GM12878 (cell line): ENCODE measurements at regions not wholly inside any gene's neighbourhood (a gene's known extent, or its start where the extent isn't known, plus 50 kb on each side); places are given as distances from the start of the nearest gene placed in this dataset.

Experiments used
- ATAC-seq: fragments of 200-7000 bp; cut with Tn5 transposase; 3 replicates; pipeline ENCODE4 v1.9.1; 2020; ENCODE audit warnings: mild to moderate bottlenecking, moderate library complexity
- BruUV-seq: library from RNA; stranded (reverse); fragments of 400-500 nt; replicated peaks from 2 replicates; lab custom pipeline; 2021; lab: Mats Ljungman, UMichigan
- CTCF ChIA-PET: fragments of 300-600 bp; sonication (Branson Sonifier 250); formaldehyde crosslinking; extraction: SDS; loops from one replicate; lab custom pipeline; 2021; ENCODE audit warnings: inconsistent platforms; lab: Yijun Ruan, JAX
- POLR2A ChIA-PET: fragments of 350-600 bp; formaldehyde crosslinking; extraction: SDS; loops from one replicate; lab custom pipeline; 2021; ENCODE audit warnings: inconsistent platforms; lab: Charles Lee
- RAD21 ChIA-PET: fragments of 300-600 bp; sonication (Branson Sonifier 250); formaldehyde crosslinking; loops from one replicate; lab custom pipeline; 2023; ENCODE audit warnings: antibody characterized with exemption; ENCODE audit not compliant: unreplicated experiment; lab: Charles Lee
- SMC1A ChIA-PET: fragments of 300-600 bp; sonication (Branson Sonifier 250); formaldehyde crosslinking; loops from one replicate; lab custom pipeline; 2023; ENCODE audit not compliant: unreplicated experiment, uncharacterized antibody; lab: Charles Lee
- DNase-seq: peaks from one replicate; pipeline ENCODE4 v3.0.0-alpha.2; 2011; ENCODE audit warnings: low read depth, low spot score
- FAIRE-seq: peaks from 3 replicates; lab custom pipeline; 2011; peaks lifted over from hg19 to GRCh38; lab: Jason Lieb, UNC
- H2AFZ ChIP-seq: 2 replicates; pipeline ENCODE4 v1.6.0; 2011; ENCODE audit warnings: low read depth, low read length, control low read depth; ENCODE audit not compliant: control insufficient read depth
- H3K27ac ChIP-seq: 2 replicates; pipeline ENCODE4 v1.5.1; 2011; ENCODE audit warnings: control low read depth; ENCODE audit not compliant: control insufficient read depth, insufficient read depth
- H3K27me3 ChIP-seq, 2 experiments: replicated peaks in 1 of 2; 2 replicates each; pipeline versions ENCODE4 v1.6.0 to v1.6.1; 2011; ENCODE audit warnings: low read length in 1 of 2; ENCODE audit not compliant: control insufficient read depth in 2 of 2, insufficient read depth in 2 of 2
- H3K36me3 ChIP-seq, 2 experiments: 2 replicates each; pipeline ENCODE4 v1.5.1; 2011; ENCODE audit warnings: low read length in 1 of 2; ENCODE audit not compliant: control insufficient read depth in 2 of 2, insufficient read depth in 2 of 2
- H3K4me1 ChIP-seq: 2 replicates; pipeline ENCODE4 v1.6.1; 2011; ENCODE audit warnings: mild to moderate bottlenecking, low read length, moderate library complexity, mixed read lengths; ENCODE audit not compliant: control insufficient read depth, insufficient read depth
- H3K4me2 ChIP-seq: 2 replicates; pipeline ENCODE4 v1.6.0; 2011; ENCODE audit warnings: control low read depth; ENCODE audit not compliant: control insufficient read depth, insufficient read depth
- H3K4me3 ChIP-seq: fragments of 200-600 bp; sonication (generic); 2 replicates; pipeline ENCODE4 v1.5.1; 2016
- H3K79me2 ChIP-seq: 2 replicates; pipeline ENCODE4 v1.6.0; 2011; ENCODE audit warnings: low read length; ENCODE audit not compliant: control insufficient read depth, insufficient read depth
- H3K9ac ChIP-seq: 2 replicates; pipeline ENCODE4 v1.8.0; 2011; ENCODE audit warnings: low read length, control low read depth, mixed read lengths; ENCODE audit not compliant: control insufficient read depth, insufficient read depth
- H3K9me3 ChIP-seq: replicated peaks from 3 replicates; pipeline ENCODE4 v1.5.1; 2011; ENCODE audit warnings: mild to moderate bottlenecking, low read length; ENCODE audit not compliant: control insufficient read depth, insufficient read depth
- H4K20me1 ChIP-seq: 2 replicates; pipeline ENCODE4 v1.6.0; 2011; ENCODE audit not compliant: control insufficient read depth, insufficient read depth
- ASH2L ChIP-seq: fragments of 300-600, 200-600 bp; sonication (generic); IDR thresholded peaks from 2 replicates; pipeline ENCODE4 v1.6.1; 2017; ENCODE audit warnings: low read depth, mild to moderate bottlenecking, borderline replicate concordance
- BHLHE40 ChIP-seq, 2 experiments: fragments of 450-650 bp in 1 of 2; IDR thresholded peaks; 2 replicates each; pipeline ENCODE4 v1.6.1; 2011 to 2017; ENCODE audit warnings: low read depth in 2 of 2, borderline replicate concordance in 1 of 2, improper control_type of control experiment in 1 of 2, low read length in 1 of 2, mild to moderate bottlenecking in 1 of 2
- CEBPB ChIP-seq, 2 experiments: fragments of 150-350 bp in 1 of 2; IDR thresholded peaks; 2 replicates each; pipeline ENCODE4 v1.6.1; 2012 to 2014; ENCODE audit warnings: low read depth in 2 of 2, low read length in 2 of 2, borderline replicate concordance in 1 of 2, inconsistent platforms in 1 of 2
- CHD2 ChIP-seq: IDR thresholded peaks from 2 replicates; pipeline ENCODE4 v1.6.1; 2011; ENCODE audit warnings: low read depth, low read length, improper control_type of control experiment, borderline replicate concordance
- ESRRA ChIP-seq: IDR thresholded peaks from 2 replicates; pipeline ENCODE4 v1.6.1; 2012; ENCODE audit warnings: mild to moderate bottlenecking, low read length, improper control_type of control experiment
- FOXM1 ChIP-seq: IDR thresholded peaks from 2 replicates; pipeline ENCODE4 v1.6.1; 2012; ENCODE audit warnings: low read depth, mild to moderate bottlenecking, inconsistent platforms, low read length, moderate library complexity
- GATAD2B ChIP-seq: fragments of 450-650 bp; conservative IDR thresholded peaks from 2 replicates; pipeline ENCODE4 v1.6.1; 2017; ENCODE audit warnings: low read depth, mild to moderate bottlenecking, moderate library complexity
- HDGF ChIP-seq: fragments of 450-650 bp; IDR thresholded peaks from 2 replicates; pipeline ENCODE4 v1.6.1; 2016; ENCODE audit warnings: antibody characterized with exemption
- IKZF2 ChIP-seq, 2 experiments: fragments of 450-650 bp; IDR thresholded peaks; 2 replicates each; pipeline ENCODE4 v1.6.1; 2017; ENCODE audit warnings: mild to moderate bottlenecking in 2 of 2, moderate library complexity in 2 of 2
- KDM1A ChIP-seq: fragments of 200-600 bp; sonication (generic); IDR thresholded peaks from 2 replicates; pipeline ENCODE4 v1.6.1; 2016; ENCODE audit warnings: borderline replicate concordance
- MEF2A ChIP-seq: IDR thresholded peaks from 2 replicates; pipeline ENCODE4 v1.6.1; 2011; ENCODE audit warnings: low read depth, mild to moderate bottlenecking, low read length, moderate library complexity; ENCODE audit not compliant: insufficient read depth
- RB1 ChIP-seq: fragments of 450-650 bp; formaldehyde crosslinking; IDR thresholded peaks from 2 replicates; pipeline ENCODE4 v1.6.1; 2017; ENCODE audit warnings: mild to moderate bottlenecking, borderline replicate concordance
- RCOR1 ChIP-seq: conservative IDR thresholded peaks from 2 replicates; pipeline ENCODE4 v1.6.1; 2012; ENCODE audit warnings: low read depth, low read length, improper control_type of control experiment
- SIX5 ChIP-seq: IDR thresholded peaks from 2 replicates; pipeline ENCODE4 v1.6.1; 2011; ENCODE audit warnings: mild to moderate bottlenecking, low read depth, low read length, moderate library complexity; ENCODE audit not compliant: severe bottlenecking
- SMAD1 ChIP-seq: fragments of 450-650 bp; IDR thresholded peaks from 2 replicates; pipeline ENCODE4 v1.6.1; 2018; ENCODE audit warnings: mild to moderate bottlenecking, low read depth; ENCODE audit not compliant: partially characterized antibody
- SREBF1 ChIP-seq: IDR thresholded peaks from 2 replicates; pipeline ENCODE4 v1.6.1; 2012; ENCODE audit warnings: mild to moderate bottlenecking, low read length
- SUPT20H ChIP-seq: IDR thresholded peaks from 2 replicates; pipeline ENCODE4 v1.6.1; 2011; ENCODE audit warnings: low read depth, mild to moderate bottlenecking, low read length, moderate library complexity, borderline replicate concordance; ENCODE audit not compliant: control insufficient read depth
- YY1 ChIP-seq: IDR thresholded peaks from 2 replicates; pipeline ENCODE4 v1.6.1; 2011; ENCODE audit warnings: low read depth, mild to moderate bottlenecking, low read length
- WGBS: methylation state at CpG from one replicate; pipeline ENCODE4 v1.1.6; 2016; ENCODE audit warnings: low lambda C conversion rate; ENCODE audit not compliant: insufficient replicate concordance, insufficient coverage; ENCODE audit errors: missing lambda C conversion rate; 5-methylcytosine and 5-hydroxymethylcytosine counted together
- in situ Hi-C: fragments of 300-500 bp; cut with MboI; formaldehyde crosslinking; loops from 9 replicates; pipeline ENCODE4 v1.14.3; 2018; ENCODE audit warnings: mixed read lengths
- intact Hi-C: fragments of 100-400 bp; cut with micrococcal nuclease; formaldehyde crosslinking; loops from one replicate; pipeline ENCODE4 v1.14.2; 2022; ENCODE audit not compliant: unreplicated experiment
- TF ChIP-seq, protein P1 (sequence below): fragments of 450-650 bp; IDR thresholded peaks from 2 replicates; pipeline ENCODE4 v1.6.1; 2017; ENCODE audit warnings: low read depth, mild to moderate bottlenecking, moderate library complexity
- TF ChIP-seq, protein P2 (sequence below): fragments of 450-650 bp; IDR thresholded peaks from 2 replicates; pipeline ENCODE4 v1.6.1; 2018; ENCODE audit warnings: borderline replicate concordance, mild to moderate bottlenecking; ENCODE audit not compliant: partially characterized antibody

DNA sequence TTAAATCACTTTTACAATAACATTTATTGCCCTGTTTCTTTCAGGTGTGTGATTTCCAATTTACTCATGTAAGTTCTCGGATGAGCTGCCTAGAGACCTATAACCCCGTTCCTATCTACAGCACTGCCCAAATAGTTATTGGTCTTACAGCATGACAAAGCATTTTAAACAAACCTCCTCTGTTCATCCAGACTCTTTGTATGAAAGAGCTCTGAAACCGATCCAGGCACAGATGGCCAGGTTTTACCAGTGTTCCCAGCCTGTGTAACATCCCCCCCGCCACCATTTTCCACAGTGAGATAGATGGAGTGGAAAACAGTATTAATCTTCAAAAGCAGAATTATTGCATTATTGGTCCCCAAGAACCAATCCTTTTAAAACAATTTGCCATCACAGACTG, 59.0 kb upstream of the SPTSSB start:
- H4K20me1 ChIP-seq = no peaks in the 10 kb centered on the region
- no peak for TF ChIP-seq SIX5
- no peak for TF ChIP-seq ESRRA
- no peak for TF ChIP-seq KDM1A
- TF ChIP-seq GATAD2B = no peak
- TF ChIP-seq SUPT20H = no peak
- TF ChIP-seq ASH2L = no peak
- TF ChIP-seq, protein P1, sequence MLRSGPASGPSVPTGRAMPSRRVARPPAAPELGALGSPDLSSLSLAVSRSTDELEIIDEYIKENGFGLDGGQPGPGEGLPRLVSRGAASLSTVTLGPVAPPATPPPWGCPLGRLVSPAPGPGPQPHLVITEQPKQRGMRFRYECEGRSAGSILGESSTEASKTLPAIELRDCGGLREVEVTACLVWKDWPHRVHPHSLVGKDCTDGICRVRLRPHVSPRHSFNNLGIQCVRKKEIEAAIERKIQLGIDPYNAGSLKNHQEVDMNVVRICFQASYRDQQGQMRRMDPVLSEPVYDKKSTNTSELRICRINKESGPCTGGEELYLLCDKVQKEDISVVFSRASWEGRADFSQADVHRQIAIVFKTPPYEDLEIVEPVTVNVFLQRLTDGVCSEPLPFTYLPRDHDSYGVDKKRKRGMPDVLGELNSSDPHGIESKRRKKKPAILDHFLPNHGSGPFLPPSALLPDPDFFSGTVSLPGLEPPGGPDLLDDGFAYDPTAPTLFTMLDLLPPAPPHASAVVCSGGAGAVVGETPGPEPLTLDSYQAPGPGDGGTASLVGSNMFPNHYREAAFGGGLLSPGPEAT = no peak
- no peak for TF ChIP-seq RCOR1
- TF ChIP-seq HDGF = no peak
- no peak for TF ChIP-seq SREBF1
- TF ChIP-seq YY1 = no peak
- no peak for TF ChIP-seq RB1
- no peak for TF ChIP-seq BHLHE40 (IDR thresholded peaks at IDR 0.05; ENCODE audit: borderline replicate concordance in 1 of 2, low read depth in 2 of 2, low read length in 1 of 2)
- TF ChIP-seq SMAD1 = no peak
- TF ChIP-seq CHD2 = no peak
- TF ChIP-seq, protein P2, sequence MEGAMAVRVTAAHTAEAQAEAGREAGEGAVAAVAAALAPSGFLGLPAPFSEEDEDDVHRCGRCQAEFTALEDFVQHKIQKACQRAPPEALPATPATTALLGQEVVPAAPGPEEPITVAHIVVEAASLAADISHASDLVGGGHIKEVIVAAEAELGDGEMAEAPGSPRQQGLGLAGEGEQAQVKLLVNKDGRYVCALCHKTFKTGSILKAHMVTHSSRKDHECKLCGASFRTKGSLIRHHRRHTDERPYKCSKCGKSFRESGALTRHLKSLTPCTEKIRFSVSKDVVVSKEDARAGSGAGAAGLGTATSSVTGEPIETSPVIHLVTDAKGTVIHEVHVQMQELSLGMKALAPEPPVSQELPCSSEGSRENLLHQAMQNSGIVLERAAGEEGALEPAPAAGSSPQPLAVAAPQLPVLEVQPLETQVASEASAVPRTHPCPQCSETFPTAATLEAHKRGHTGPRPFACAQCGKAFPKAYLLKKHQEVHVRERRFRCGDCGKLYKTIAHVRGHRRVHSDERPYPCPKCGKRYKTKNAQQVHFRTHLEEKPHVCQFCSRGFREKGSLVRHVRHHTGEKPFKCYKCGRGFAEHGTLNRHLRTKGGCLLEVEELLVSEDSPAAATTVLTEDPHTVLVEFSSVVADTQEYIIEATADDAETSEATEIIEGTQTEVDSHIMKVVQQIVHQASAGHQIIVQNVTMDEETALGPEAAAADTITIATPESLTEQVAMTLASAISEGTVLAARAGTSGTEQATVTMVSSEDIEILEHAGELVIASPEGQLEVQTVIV = no peak
- no peak for TF ChIP-seq FOXM1
- TF ChIP-seq CEBPB (IDR thresholded peaks at IDR 0.05; ENCODE audit: borderline replicate concordance in 1 of 2, low read depth in 2 of 2, low read length in 2 of 2) = no peak
- no peak for TF ChIP-seq MEF2A
- no peak for TF ChIP-seq IKZF2 (IDR thresholded peaks at IDR 0.05)
- no peaks in the 10 kb centered on the region for H3K9me3 ChIP-seq
- FAIRE-seq = no peak
- no peak overlapping the region for H2AFZ ChIP-seq
- ChIA-PET POLR2A (no interaction called here), SMC1A (interaction anchor here (0.6 kb wide), 1 partner anchor 465 kb away, joined by 3 read pairs; no protein-coding TSS in a partner anchor), CTCF (interaction anchor here (0.9 to 2.3 kb wide), 2 partner anchors 23 to 153 kb away, joined by 3 to 5 read pairs; no protein-coding TSS in a partner anchor), RAD21 (no interaction called here)
- H3K4me3 ChIP-seq = no peak overlapping the region
- DNase-seq = no peak
- intact Hi-C loops (no loop called here), in situ Hi-C loops (no loop called here)
- no peak overlapping the region for H3K4me2 ChIP-seq
- no peaks in the 10 kb centered on the region for H3K36me3 ChIP-seq
- no TSS peak for BruUV-seq
- H3K4me1 ChIP-seq = no peaks in the 10 kb centered on the region
- no peak overlapping the region for H3K27ac ChIP-seq
- H3K79me2 ChIP-seq = no peaks in the 10 kb centered on the region
- H3K27me3 ChIP-seq = no peaks in the 10 kb centered on the region
- no peak overlapping the region for H3K9ac ChIP-seq
- ATAC-seq = no peak
- WGBS = 17% methylated on average over 4 of the region's 4 CpGs
